ENCODE measurements at regions not wholly inside any gene's neighbourhood (a gene's known extent, or its start where the extent isn't known, plus 50 kb on each side); places are given as distances from the start of the nearest gene placed in this dataset.
"Not testable (repeated sequence)": the region's sequence is repeated elsewhere in the genome, so short reads cannot be mapped to it uniquely, and the experiment has no call there.

GRCh38 chr10:35263827-35264226 is 72.5 kb upstream of the CCNY start:
- H3K27ac ChIP-seq; H3K36me3 ChIP-seq; H3K4me3 ChIP-seq; intact Hi-C loops (cut with DNase I); H3K27me3 ChIP-seq (ENCODE audit: low read depth); ATAC-seq; DNase-seq; H3K9me3 ChIP-seq: not testable (repeated sequence)
- H3K4me1 ChIP-seq: peaks cover 11% of the 10 kb centered on the region

- intact Hi-C loops (cut with DNase I); H3K27me3 ChIP-seq (ENCODE audit: low read depth); H3K36me3 ChIP-seq; H3K27ac ChIP-seq; H3K9me3 ChIP-seq; ATAC-seq; DNase-seq; H3K4me3 ChIP-seq: not testable (repeated sequence)
- H3K4me1 ChIP-seq: peaks cover 11% of the 10 kb centered on the region
These were observed 71.7 kb upstream of the CCNY start for GRCh38 chr10:35264636-35265035.

- intact Hi-C loops (cut with DNase I): no loop called here
- H3K36me3 ChIP-seq: no peaks in the 10 kb centered on the region
- ATAC-seq: no peak
- no peak overlapping the region for H3K27ac ChIP-seq
- no peak for DNase-seq
- H3K9me3 ChIP-seq: no peaks in the 10 kb centered on the region
- TF ChIP-seq CTCF (IDR thresholded peaks at IDR 0.05): no peak
- H3K4me3 ChIP-seq: no peak overlapping the region
- no peaks in the 10 kb centered on the region for H3K27me3 ChIP-seq (ENCODE audit: low read depth)
- peaks cover 11% of the 10 kb centered on the region for H3K4me1 ChIP-seq
These were observed 70.9 kb upstream of the CCNY start for GRCh38 chr10:35265435-35265834.

- H3K27me3 ChIP-seq (ENCODE audit: low read depth): no peaks in the 10 kb centered on the region
- H3K27ac ChIP-seq: no peak overlapping the region
- intact Hi-C loops (cut with DNase I): no loop called here
These were observed 68.0 kb upstream of the CCNY start for GRCh38 chr10:35268323-35268722.

GRCh38 chr10:35268791-35269257 is 67.5 kb upstream of the CCNY start:
- intact Hi-C loops (cut with DNase I): no loop called here
- no peak for TF ChIP-seq CTCF (IDR thresholded peaks at IDR 0.05)
- no peak overlapping the region for H3K27ac ChIP-seq
- peaks cover 11% of the 10 kb centered on the region for H3K4me1 ChIP-seq
- H3K9me3 ChIP-seq: no peaks in the 10 kb centered on the region
- no peaks in the 10 kb centered on the region for H3K36me3 ChIP-seq
- ATAC-seq (peak in 1 of 2 donors; percentile 12), DNase-seq (no peak)
- H3K4me3 ChIP-seq: no peak overlapping the region
- no peaks in the 10 kb centered on the region for H3K27me3 ChIP-seq (ENCODE audit: low read depth)

More at GRCh38 chr10:35268323-35268722, 68.0 kb upstream of the CCNY start:
- no peaks in the 10 kb centered on the region for H3K36me3 ChIP-seq
- H3K4me3 ChIP-seq: no peak overlapping the region
- TF ChIP-seq CTCF (IDR thresholded peaks at IDR 0.05): no peak
- H3K4me1 ChIP-seq: peaks cover 11% of the 10 kb centered on the region
- H3K9me3 ChIP-seq: no peaks in the 10 kb centered on the region
- DNase-seq (no peak), ATAC-seq (peak; percentile 24 to 32)

GRCh38 chr10:35270100-35270499 is 66.2 kb upstream of the CCNY start:
- TF ChIP-seq CTCF (IDR thresholded peaks at IDR 0.05): no peak
- H3K27ac ChIP-seq: no peak overlapping the region
- ATAC-seq (no peak), DNase-seq (no peak)
- intact Hi-C loops (cut with DNase I): no loop called here
- peaks cover 11% of the 10 kb centered on the region for H3K4me1 ChIP-seq
- H3K4me3 ChIP-seq: no peak overlapping the region
- H3K27me3 ChIP-seq (ENCODE audit: low read depth): no peaks in the 10 kb centered on the region
- H3K36me3 ChIP-seq: no peaks in the 10 kb centered on the region
- no peaks in the 10 kb centered on the region for H3K9me3 ChIP-seq
